B cell (primary cell): ENCODE measurements at regions not wholly inside any gene's neighbourhood (a gene's known extent, or its start where the extent isn't known, plus 50 kb on each side); places are given as distances from the start of the nearest gene placed in this dataset.

Experiments used
- ATAC-seq: fragments of 200-7000 bp; cut with Tn5 transposase; one replicate; pipeline ENCODE4 v1.10.0; 2021; ENCODE audit warnings: low read depth, mild to moderate bottlenecking, moderate number of reproducible peaks, moderate library complexity
- CTCF ChIA-PET: fragments of 350-600 bp; sonication (Branson Sonifier 250); formaldehyde crosslinking; loops from one replicate; lab custom pipeline; 2021; ENCODE audit warnings: antibody characterized with exemption, inconsistent platforms; lab: Charles Lee
- POLR2A ChIA-PET: fragments of 350-600 bp; sonication (Branson Sonifier 250); formaldehyde crosslinking; loops from one replicate; lab custom pipeline; 2021; ENCODE audit warnings: antibody characterized with exemption; lab: Charles Lee
- DNase-seq: peaks from one replicate; pipeline ENCODE4 v3.0.0; 2013
- H2AFZ ChIP-seq: 2 replicates; pipeline ENCODE4 v1.6.1; 2012; ENCODE audit warnings: mild to moderate bottlenecking, low read depth, low read length; ENCODE audit not compliant: insufficient read depth, poor library complexity, severe bottlenecking
- H3K27ac ChIP-seq, 2 donors: 1 replicate in 1 of 2; 2 replicates in 1 of 2; pipeline ENCODE4 v1.5.1; 2012 to 2013; ENCODE audit warnings: low read length in 2 of 2, mild to moderate bottlenecking in 2 of 2, moderate library complexity in 1 of 2
- H3K27me3 ChIP-seq, 4 experiments: fragments of 200-600 bp in 1 of 4; sonication (generic) in 1 of 4; replicated peaks in 1 of 4; 1 replicate in 2 of 4; 2 replicates in 2 of 4; pipeline versions ENCODE4 v1.6.1 to v1.7.0; 2013 to 2016; ENCODE audit warnings: low read length in 3 of 4, mild to moderate bottlenecking in 2 of 4, mixed read lengths in 1 of 4, moderate library complexity in 1 of 4; ENCODE audit not compliant: insufficient read depth in 4 of 4, control insufficient read depth in 3 of 4; ENCODE audit errors: control extremely low read depth in 1 of 4
- H3K36me3 ChIP-seq, 2 experiments: replicated peaks in 1 of 2; 1 replicate in 1 of 2; 2 replicates in 1 of 2; pipeline versions ENCODE4 v1.6.1 to v1.7.1; 2013; ENCODE audit warnings: low read length in 1 of 2; ENCODE audit not compliant: insufficient read depth in 2 of 2, control insufficient read depth in 1 of 2; ENCODE audit errors: control extremely low read depth in 1 of 2, extremely low read depth in 1 of 2
- H3K4me1 ChIP-seq, 2 donors: fragments of 200-600 bp in 1 of 2; sonication (generic) in 1 of 2; 1 replicate in 1 of 2; 2 replicates in 1 of 2; pipeline versions ENCODE4 v1.5.1 to v1.6.1; 2013 to 2017; ENCODE audit warnings: low read length in 2 of 2; ENCODE audit not compliant: control insufficient read depth in 2 of 2, insufficient read depth in 2 of 2
- H3K4me2 ChIP-seq: replicated peaks from 2 replicates; pipeline ENCODE3; 2012; ENCODE audit warnings: mild to moderate bottlenecking, low read depth, low read length; ENCODE audit not compliant: poor library complexity, severe bottlenecking
- H3K4me3 ChIP-seq, 5 experiments: fragments of 200-600 bp in 1 of 5; sonication (generic) in 1 of 5; 1 replicate in 3 of 5; 2 replicates in 2 of 5; pipeline versions ENCODE4 v1.5.1 to v1.7.0; 2011 to 2016; ENCODE audit warnings: low read length in 4 of 5, mild to moderate bottlenecking in 4 of 5, low read depth in 2 of 5, control low read depth in 1 of 5, moderate library complexity in 1 of 5; ENCODE audit not compliant: insufficient read depth in 1 of 5; ENCODE audit errors: control extremely low read depth in 1 of 5, extremely low read depth in 1 of 5
- H3K79me2 ChIP-seq: fragments of 200-600 bp; sonication (generic); one replicate; pipeline ENCODE4 v1.6.0; 2016; ENCODE audit warnings: low read length; ENCODE audit not compliant: control insufficient read depth, insufficient read depth
- H3K9ac ChIP-seq: fragments of 200-600 bp; sonication (generic); 2 replicates; pipeline ENCODE4 v1.6.1; 2017; ENCODE audit warnings: mild to moderate bottlenecking, low read length, moderate library complexity
- H3K9me3 ChIP-seq, 3 donors: one replicate each; pipeline versions ENCODE4 v1.6.1 to v1.7.1; 2013; ENCODE audit warnings: low read length in 2 of 3; ENCODE audit not compliant: control insufficient read depth in 2 of 3, insufficient read depth in 1 of 3; ENCODE audit errors: control extremely low read depth in 1 of 3
- H4K20me1 ChIP-seq: 2 replicates; pipeline ENCODE4 v1.6.0; 2012; ENCODE audit warnings: mild to moderate bottlenecking, low read length; ENCODE audit not compliant: insufficient read depth, control insufficient read depth, poor library complexity, severe bottlenecking
- H3K27ac Mint-ChIP-seq: one replicate; pipeline ENCODE4 v1.8.0; 2021; ENCODE audit warnings: mixed read lengths
- H3K27me3 Mint-ChIP-seq: one replicate; pipeline ENCODE4 v1.8.0; 2021; ENCODE audit warnings: mixed read lengths
- H3K4me1 Mint-ChIP-seq: one replicate; pipeline ENCODE4 v1.8.0; 2021; ENCODE audit warnings: mixed read lengths
- H3K4me3 Mint-ChIP-seq: one replicate; pipeline ENCODE4 v1.8.0; 2021; ENCODE audit warnings: mixed read lengths
- H3K9me3 Mint-ChIP-seq: one replicate; pipeline ENCODE4 v1.8.0; 2022; ENCODE audit warnings: mixed read lengths; ENCODE audit not compliant: insufficient read depth
- CTCF ChIP-seq: fragments of 200-600 bp; IDR thresholded peaks from one replicate; pipeline ENCODE4 v1.8.0; 2022; ENCODE audit warnings: antibody characterized with exemption, mild to moderate bottlenecking
- EZH2 ChIP-seq: IDR thresholded peaks from 2 replicates; pipeline ENCODE4 v1.6.1; 2012; ENCODE audit warnings: borderline replicate concordance, low read depth, mild to moderate bottlenecking, moderate library complexity, low read length; ENCODE audit not compliant: insufficient read depth, poor library complexity, severe bottlenecking
- WGBS: methylation state at CpG from one replicate; pipeline ENCODE4 v1.1.5; 2013; ENCODE audit warnings: missing lambda C conversion rate; ENCODE audit not compliant: insufficient coverage; 5-methylcytosine and 5-hydroxymethylcytosine counted together
- intact Hi-C: fragments of 100-400 bp; cut with micrococcal nuclease; formaldehyde crosslinking; loops from one replicate; pipeline ENCODE4 v1.10.0; 2022

- H3K4me2 ChIP-seq = no peak overlapping the region
- H3K9ac ChIP-seq = no peak overlapping the region
- H3K27ac Mint-ChIP-seq = no peak overlapping the region
- no peak overlapping the region for H3K4me3 ChIP-seq
- TF ChIP-seq CTCF (no peak), EZH2 (no peak)
- H4K20me1 ChIP-seq = no peaks in the 10 kb centered on the region
- ATAC-seq = no peak
- no peaks in the 10 kb centered on the region for H3K36me3 ChIP-seq
- peaks cover 4 to 5% of the 10 kb centered on the region in 2 donors for H3K4me1 ChIP-seq
- H3K9me3 ChIP-seq = no peaks in the 10 kb centered on the region
- no peak overlapping the region for H3K27ac ChIP-seq
- ChIA-PET CTCF (no interaction called here), POLR2A (no interaction called here)
- WGBS = no CpG with 5 or more reads among the region's 5 CpGs
- peaks cover 6% of the 10 kb centered on the region for H3K27me3 Mint-ChIP-seq
- H3K79me2 ChIP-seq = no peaks in the 10 kb centered on the region
- peaks cover 8% of the 10 kb centered on the region for H3K4me1 Mint-ChIP-seq
- H3K4me3 Mint-ChIP-seq = no peak overlapping the region
- intact Hi-C loops = no loop called here
- no peak overlapping the region for H2AFZ ChIP-seq
- H3K9me3 Mint-ChIP-seq = no peaks in the 10 kb centered on the region
- no peak for DNase-seq
- H3K27me3 ChIP-seq = no peaks in the 10 kb centered on the region
These were observed 245.1 kb upstream of the RPS6KA3 start for GRCh38 chrX:20511792-20512191.

GRCh38 chrX:20507901-20508620 lies 241.4 kb upstream of the RPS6KA3 start:
- ChIA-PET POLR2A (no interaction called here), CTCF (no interaction called here)
- no peak overlapping the region for H3K9ac ChIP-seq
- DNase-seq (no peak), ATAC-seq (no peak)
- H3K27me3 ChIP-seq = peaks cover 0 to 3% (median 0%) of the 10 kb centered on the region in 4 experiments
- H2AFZ ChIP-seq = no peak overlapping the region
- TF ChIP-seq CTCF (no peak), EZH2 (no peak)
- no peaks in the 10 kb centered on the region for H3K36me3 ChIP-seq
- H3K27ac ChIP-seq = no peak overlapping the region
- no peaks in the 10 kb centered on the region for H3K4me1 ChIP-seq
- no peak overlapping the region for H3K4me2 ChIP-seq
- Mint-ChIP-seq H3K4me3 (no peak overlapping the region), H3K27me3 (peaks cover 15% of the 10 kb centered on the region), H3K9me3 (no peaks in the 10 kb centered on the region), H3K27ac (no peak overlapping the region), H3K4me1 (no peaks in the 10 kb centered on the region)
- no peaks in the 10 kb centered on the region for H3K9me3 ChIP-seq
- H3K4me3 ChIP-seq = no peak overlapping the region
- no CpG with 5 or more reads among the region's 2 CpGs for WGBS
- H3K79me2 ChIP-seq = no peaks in the 10 kb centered on the region
- no peaks in the 10 kb centered on the region for H4K20me1 ChIP-seq
- intact Hi-C loops = no loop called here
